HS-27A (cell line): ENCODE measurements at regions not wholly inside any gene's neighbourhood (a gene's known extent, or its start where the extent isn't known, plus 50 kb on each side); places are given as distances from the start of the nearest gene placed in this dataset.
"Not testable (repeated sequence)": the region's sequence is repeated elsewhere in the genome, so short reads cannot be mapped to it uniquely, and the experiment has no call there.

Experiments used
- DNase-seq: peaks from one replicate; pipeline ENCODE4 v3.0.0-alpha.2; 2012; ENCODE audit warnings: low read depth, missing footprints

DNA sequence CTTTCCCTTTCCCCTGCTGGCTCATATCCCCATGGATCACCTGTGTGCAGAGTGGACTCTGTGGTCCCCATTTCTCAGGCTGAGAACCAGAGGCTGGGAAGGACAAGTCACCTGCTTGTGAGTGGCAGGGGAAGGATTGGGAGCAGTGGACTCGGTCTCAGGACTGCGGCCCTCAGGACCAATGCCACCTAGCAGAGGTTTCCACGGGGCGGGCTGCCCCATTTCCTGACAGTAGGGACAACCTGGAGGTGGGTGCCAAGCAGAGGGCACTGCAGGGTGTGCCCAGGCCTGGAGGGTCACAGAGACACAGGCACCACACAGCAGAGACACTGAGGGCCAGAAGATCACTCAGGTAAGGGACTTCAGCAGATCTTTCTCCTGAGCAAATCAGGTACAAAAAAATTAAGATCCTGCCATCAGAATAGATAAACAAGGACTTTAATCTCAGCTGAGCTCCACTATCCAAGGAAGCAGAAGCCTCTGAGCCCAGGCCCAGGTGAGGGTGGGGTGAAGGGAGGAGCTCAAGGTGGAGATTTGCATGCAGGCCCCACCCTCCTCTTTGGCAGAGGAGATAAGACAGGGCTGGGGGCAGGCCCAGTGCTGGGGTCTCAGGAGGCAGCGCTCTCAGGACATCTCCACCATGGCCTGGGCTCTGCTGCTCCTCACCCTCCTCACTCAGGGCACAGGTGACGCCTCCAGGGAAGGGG is 113.8 kb downstream of the GGTLC2 start:
- DNase-seq = not testable (repeated sequence)

DNA sequence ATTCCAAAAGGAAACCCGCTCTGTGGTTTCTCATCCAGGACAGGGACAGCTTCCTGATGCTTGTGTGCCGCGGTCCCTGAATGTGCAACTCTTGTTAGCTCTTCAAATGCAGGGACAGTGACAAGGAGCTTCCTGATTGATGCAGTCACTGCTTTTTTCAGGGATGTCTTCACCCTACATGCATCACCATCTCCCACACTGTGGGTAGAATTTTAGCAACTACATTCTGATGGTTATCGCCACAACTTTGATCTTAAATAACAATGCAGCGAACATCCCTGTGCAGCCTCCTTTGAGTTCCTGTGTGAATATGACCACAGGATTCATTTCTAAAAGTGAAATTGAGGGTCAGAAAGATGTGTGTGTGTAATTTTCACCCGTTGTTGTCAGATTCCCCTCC is 115.0 kb downstream of the GGTLC2 start:
- DNase-seq = no peak

DNA sequence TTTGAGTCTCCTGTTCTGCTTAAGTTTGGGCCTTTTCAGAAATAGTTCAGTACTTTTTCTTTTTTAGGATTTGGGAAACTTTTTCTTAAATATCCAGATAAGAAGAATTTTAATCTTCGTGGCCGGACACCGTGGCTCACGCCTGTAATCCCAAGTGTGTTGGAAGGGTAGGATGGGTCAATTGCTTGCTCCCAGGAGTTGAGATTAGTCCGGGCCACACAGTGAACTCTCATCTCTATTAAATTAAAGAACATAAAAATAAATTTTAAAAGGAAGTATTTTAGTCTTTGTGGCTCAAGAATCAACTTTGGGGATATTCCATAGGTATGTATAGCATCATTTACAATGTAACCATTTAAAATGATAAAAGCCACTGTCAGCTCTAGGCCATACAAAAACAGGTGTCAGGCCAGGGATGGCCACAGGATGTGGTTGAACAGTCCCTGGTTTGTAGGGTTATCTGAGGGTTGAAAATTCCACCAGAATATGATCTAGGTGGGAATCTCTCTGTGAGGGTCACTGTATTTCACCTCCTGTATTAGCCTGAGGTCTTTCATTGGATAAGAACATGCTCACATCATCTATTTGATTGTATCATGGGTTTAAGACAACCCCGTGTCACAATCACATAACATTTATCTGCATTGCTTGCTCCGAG is 115.6 kb downstream of the GGTLC2 start:
- no peak for DNase-seq

DNA sequence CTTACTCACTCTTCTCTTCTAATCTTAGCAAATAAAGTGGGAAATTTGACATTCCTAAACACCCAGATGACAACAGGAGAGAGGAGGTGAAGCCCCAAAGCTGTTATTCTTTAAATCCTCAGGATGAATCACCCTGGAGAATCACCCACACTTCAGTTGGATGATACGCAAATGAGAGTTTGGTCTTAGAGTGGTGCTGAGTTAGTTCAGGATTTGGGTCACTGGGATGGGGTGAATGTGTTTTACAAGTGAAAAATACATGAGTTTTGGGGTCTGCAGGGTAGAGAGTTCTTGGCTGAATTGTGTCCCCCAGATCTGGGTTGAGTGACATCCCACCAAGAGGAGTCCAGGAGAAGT is 117.2 kb downstream of the GGTLC2 start:
- no peak for DNase-seq

DNA sequence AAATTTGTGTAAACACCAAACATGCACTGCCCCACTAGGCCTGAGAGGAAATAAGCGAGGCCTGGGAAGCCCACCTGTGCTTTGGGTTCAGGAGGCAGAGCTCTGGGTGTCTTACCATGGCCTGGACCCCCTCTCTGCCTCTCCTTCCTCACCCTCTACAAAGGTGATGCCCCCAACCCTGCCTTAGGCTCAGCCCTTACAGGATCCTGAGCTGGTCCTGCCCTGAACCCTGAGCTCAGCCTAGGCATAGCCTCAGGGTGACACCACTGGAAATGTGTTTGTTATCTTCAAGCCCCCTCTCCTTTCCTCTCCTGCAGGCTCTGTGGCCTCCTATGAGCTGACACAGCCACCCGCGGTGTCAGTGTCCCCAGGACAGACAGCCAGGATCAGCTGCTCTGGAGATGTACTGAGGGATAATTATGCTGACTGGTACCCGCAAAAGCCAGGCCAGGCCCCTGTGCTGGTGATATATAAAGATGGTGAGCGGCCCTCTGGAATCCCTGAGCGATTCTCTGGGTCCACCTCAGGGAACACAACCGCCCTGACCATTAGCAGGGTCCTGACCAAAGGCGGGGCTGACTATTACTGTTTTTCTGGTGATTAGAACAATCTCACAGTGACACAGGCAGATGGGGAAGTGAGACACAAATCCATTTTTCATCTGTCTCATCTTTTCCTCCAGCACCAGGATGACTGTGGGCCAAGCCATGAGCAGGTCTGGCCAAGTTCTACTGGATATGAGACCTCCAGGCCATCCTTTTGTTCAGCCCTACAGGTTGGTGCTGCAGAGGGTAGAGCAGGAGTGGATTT is 117.8 kb downstream of the GGTLC2 start:
- DNase-seq = no peak

DNA sequence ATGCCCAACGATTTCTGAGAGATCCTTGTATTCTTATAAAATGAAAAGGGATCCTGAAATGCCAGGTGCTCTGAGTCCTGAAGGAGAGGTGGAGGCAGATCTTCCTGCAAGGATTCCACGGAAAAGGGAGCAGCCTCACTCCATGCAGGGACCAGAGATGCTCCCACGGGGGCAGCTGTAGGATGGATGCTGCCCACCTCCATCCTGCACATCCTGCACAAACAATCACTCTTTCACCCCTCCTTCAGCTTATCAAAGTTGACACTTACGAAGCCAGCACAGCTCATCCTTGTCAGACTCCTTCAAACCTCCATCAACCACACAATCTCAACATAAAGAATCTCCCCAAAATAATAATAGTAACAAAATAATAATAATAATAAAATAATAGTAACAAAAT is 119.1 kb downstream of the GGTLC2 start:
- DNase-seq = no peak

DNA sequence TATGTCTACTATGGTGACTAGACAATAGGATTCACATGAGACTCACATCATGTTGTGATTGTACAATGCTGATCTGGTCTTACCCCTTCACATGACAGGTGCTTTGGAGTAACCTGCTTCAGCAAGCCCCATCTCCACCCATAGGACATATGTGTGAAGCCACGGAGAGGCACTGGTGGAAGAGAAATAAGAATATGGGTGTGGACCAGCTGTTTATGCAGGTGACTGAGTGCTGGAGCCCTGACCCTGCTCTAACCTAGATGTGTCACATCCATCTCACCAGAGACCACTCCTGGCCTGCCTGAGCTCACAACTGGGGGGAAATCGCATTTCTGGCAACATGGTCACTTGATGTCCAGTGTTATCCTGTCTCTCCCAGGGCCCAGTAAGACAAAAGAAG is 119.7 kb downstream of the GGTLC2 start:
- DNase-seq = no peak

DNA sequence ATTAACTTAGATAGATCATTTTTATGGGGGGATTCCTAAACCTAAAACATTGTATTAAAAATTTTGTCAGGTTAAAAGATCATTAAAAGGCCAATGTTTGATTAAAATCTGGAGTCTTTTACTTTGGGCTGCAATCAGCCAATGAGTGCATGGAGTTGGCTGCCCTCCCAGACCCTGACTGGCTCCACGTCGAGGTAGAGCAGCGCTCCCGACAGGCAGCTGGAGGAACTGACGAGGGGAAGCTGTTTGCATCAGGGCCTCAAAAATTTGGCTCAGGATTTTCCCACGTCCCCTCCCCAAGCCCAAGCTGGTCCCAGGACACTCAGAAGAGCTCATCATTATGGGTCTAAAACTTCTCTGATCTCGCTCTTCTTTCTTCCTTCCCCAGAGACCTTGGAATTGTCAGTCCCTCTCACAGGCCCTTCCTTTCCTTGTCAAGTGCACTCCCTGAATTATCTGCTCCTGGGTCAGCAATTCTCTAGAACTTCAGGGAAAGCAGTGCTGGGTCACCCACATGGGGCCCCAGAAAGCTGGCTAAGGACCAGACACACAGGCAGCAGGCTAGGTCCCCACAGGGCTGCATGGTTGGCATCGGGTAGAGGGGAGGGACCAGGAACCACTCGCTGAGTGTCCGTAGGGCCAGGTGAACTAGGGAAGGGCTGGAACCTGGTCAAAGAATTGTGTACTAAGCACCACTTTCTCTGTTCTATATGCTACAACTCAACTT is 119.6 kb upstream of the IGLL5 start:
- DNase-seq = no peak

DNA sequence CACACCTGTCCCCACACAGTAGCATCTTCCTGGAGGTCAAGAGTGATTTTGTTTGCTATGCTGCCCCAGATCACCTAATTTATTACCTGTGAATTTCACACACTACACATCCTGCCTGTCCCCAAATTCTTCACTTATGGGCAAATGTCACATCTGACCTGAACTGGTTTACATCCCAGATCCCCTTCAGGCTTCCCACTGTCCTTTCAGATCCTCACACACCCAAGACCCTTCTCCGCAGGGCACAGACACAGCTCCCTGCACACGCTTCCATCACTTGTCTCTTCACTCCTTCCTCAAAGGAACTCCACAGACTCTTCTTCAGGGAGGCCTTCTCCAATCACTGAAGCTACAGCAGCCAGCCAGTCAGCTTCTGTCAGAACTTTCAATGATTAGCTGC is 118.7 kb upstream of the IGLL5 start:
- no peak for DNase-seq

DNA sequence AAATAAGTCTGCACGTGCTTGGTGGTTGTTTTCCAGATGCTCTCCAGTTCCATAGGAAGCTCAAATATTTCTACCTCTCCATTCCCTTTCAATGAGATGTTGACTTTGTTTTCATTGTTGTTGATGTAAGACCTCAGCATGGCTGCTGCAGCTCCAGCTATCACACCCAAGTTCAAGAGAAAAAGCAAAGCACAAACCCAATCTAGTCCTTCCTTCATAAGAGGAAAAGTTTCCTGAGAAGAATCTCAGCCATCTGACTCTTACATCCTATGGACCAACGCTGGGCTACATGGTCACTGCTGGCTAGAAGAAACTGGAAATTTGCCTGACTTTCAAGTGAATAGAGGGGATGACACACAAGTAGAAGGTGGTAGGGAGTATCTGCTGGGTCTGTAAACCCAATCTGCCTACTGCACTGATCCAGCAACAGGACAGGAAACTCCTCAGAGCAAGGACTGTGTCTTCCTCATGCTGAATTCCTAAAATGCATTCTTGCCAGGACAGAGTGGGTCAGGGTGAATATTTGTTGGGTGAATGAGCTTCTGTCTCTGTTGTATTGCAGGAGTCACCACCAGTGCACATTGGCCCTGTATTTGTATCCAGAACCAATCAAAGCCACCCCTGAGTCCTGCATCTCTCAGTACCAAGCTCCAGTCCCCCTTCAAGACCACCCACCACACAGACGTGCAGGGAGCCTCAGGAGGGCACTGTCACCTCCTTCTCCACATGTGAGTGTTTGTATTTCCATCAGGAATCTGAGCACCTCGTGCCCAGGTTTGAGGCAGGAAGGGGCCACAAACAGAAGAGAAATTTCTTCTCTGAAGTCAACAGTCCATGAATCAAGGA is 118.0 kb upstream of the IGLL5 start:
- no peak for DNase-seq

DNA sequence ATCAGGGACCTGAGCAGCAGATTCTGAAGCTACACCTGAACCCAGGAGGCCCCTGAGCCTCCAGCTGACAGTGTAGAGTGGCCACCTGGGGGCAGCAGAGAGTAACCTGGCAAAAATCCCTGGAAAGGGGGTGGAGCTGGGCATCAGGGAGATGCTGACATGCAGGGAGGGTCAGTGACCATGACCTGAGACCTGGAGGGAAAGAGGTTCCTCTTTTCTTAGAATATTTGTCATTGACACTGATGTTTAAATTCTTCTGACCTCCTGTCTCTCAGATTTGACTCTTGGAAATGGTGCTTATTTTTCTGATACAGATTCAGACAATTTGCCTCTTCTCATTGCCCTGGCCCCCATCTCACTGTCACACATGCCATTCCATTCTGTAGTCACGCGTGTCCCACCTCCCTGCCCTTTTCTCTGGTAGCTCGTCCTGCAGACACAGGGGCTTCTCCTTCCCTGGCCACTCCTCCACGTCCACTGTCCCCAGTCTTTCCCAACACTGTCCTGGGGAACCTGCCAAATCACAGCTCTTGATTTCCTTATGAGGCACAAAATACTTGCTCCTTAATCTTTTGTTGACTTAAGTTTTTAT is 117.2 kb upstream of the IGLL5 start:
- DNase-seq = no peak

DNA sequence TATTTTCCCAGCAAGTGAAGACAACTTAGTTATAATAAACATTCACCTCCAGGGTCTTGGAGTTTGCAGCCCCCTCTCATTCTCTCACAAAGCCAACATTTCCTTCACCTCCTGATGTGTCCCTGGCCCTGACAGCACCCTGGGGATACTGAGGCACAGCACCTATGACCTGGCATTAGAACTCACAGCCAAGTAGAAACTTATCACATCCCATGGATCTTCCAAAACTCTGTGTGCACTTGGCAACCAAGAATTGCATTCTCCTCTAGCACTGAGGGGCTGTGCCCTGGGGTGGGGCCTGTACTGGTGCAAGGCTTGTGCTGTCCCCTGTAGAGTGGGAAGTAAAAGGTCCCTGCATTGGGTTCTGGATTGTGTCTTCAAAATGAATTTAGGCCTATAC is 116.7 kb upstream of the IGLL5 start:
- DNase-seq = no peak

DNA sequence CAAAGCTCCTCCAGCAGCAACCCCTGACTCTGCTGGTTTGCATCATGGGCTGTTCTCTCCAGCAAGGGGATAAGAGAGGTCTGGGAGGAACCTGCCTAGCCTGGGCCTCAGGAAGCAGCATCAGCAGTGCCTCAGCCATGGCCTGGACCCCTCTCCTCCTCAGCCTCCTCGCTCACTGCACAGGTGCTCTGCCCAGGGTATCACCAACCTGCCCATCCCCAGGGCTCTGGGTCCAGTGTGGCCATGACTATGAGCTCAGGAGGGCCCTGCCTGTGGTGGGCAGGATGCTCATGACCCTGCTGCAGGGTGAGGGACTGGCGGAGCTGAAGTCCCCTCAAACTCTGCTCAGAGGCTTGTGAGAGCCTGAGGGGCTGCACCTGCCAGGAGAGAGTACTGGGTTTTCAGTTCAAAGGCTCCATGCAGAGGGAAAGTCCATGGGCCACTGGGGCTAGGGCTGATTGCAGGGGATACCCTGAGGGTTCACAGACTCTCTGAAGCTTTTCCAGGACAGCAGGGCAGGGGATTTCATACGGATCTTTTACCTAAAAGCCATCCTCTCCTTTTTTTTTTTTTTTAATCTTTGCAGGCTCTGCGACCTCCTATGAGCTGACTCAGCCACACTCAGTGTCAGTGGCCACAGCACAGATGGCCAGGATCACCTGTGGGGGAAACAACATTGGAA is 115.8 kb upstream of the IGLL5 start:
- DNase-seq = no peak

DNA sequence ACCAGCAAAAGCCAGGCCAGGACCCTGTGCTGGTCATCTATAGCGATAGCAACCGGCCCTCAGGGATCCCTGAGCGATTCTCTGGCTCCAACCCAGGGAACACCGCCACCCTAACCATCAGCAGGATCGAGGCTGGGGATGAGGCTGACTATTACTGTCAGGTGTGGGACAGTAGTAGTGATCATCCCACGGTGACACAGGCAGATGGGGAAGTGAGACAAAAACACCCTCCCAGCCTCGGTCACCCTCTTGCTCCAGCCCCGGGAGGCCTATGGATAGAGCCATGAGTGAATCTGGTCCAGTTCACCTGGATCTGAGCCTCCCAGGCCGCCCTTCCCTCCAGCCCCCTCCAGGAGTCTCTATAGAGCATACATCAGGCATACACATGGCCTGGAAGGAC is 115.2 kb upstream of the IGLL5 start:
- no peak for DNase-seq

DNA sequence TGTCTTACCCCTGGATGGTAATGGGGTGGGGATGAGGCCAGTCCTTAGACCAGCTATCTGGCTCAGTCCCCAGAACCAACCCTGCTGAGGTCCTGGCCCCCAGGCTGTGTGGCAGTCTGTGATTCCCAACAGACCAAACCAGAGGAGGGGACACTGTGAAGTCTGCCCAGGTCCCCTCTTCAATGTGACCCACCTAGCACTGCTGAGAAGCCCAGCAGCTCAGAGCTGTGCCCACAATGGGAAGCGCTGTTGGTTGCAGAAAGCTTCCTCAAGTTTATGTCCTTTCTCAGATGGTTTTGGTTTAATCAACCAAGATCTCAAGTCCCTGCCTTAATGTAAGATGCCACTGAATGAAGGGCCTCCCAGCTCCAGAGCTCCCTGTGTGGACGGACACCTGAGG is 114.7 kb upstream of the IGLL5 start:
- no peak for DNase-seq

DNA sequence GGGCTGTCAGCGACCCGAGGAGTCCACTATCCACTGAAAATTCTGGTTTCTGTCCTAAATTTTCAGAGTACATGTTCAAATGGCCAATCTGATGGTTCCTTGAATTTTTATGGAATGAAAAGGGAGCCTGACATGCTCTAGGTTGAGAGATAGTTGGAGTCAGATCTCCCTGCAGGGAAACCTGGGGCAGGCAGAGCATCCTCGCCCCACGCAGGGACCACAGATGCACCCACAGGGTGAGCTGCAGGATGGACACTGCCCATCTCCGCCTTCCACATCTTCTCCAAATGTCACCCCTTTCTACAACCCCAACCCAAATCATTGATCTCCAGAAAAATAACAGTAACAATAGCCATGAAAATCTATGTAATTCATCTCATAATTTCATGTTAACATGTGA is 114.2 kb upstream of the IGLL5 start:
- DNase-seq = no peak

DNA sequence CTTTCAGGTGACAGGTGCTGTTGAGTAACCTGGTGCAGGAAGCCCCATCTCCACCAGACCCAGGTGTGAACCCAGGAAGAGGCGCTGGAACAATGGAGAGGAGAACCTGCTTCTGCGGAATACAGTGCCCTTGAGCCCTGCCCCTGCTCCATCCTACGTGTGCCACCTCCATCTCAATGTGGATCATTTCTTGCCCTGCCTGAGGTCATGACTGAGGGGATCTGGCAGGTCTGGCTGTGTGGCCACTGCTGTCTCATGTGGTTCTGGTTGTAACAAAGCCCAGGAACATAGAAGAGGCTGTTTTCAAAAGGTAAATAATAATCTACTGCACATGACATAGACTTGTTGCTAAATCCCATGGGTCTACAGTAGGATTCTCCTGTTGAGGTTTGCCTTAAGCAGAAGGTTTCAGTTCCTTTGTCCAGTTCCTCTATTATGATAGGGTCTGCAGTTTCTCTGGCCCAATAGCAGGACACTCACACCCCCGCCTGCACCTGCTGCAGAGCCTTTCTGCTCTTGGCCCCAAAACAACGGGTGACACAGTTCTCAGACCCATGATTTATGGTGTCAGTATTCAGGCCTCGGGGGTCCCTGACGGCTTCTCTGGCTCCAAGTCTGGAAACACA is 113.5 kb upstream of the IGLL5 start:
- DNase-seq = no peak

DNA sequence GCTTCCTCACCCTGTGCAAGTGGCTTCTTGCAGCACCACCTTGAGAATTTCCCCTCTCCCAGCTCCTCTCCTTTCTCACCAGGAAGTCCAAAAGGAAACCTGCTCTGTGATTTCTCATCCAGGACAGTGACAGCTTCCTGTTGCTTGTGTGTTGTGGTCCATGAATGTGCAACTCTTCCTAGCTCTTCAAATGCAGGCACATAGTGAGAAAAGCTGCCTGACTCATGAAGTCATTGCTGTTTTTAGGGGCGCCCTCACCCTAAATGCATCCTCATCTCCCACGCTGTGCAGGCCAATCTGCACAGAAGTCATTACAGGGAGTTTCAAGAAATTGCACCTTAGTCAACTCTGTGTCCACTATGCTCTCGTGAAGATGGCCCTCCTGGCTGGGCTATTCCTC is 112.9 kb upstream of the IGLL5 start:
- not testable (repeated sequence) for DNase-seq

DNA sequence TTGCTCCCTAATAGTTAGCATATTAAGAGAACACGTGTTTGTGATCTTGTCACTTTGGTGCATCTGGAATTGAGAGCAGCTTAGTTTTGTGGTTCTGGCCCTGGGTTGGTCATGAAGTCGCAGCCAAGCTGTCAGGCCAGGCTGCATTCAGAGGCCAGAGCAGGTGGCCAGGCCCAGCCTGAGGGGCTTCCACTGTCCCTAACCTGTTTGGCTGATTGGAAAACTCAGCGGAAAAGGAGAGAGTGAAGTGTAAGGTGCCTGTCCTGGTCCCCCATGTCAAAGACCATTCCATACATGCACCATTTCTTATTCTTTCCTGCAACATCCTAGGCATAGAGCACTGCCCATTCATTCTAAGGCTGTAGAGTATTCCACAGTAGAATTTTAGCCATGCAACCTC is 111.5 kb upstream of the IGLL5 start:
- no peak for DNase-seq

DNA sequence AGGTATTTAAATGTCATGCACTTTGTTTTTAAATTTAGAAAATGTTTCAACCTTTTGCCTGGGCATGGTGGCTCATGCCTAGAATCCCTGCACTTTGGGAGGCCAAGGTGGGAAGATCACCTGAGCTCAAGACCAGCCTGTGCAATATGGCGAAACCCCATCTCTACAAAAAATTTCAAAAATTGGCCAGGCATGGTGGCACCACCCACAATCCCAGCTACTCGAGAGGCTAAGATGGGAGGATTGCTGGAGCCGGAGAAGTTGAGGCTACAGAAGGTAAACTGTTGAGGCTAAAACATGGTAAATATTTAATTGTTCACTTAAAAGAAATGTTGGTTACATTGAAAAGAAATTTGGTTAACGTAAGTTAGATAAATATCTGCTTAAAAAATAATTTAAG is 108.4 kb upstream of the IGLL5 start:
- DNase-seq = no peak
